ENCODE measurements at regions not wholly inside any gene's neighbourhood (a gene's known extent, or its start where the extent isn't known, plus 50 kb on each side); places are given as distances from the start of the nearest gene placed in this dataset.
A peak's percentile ranks its signal among the peaks of the same experiment; 100 is the strongest.
"Not testable (repeated sequence)": the region's sequence is repeated elsewhere in the genome, so short reads cannot be mapped to it uniquely, and the experiment has no call there.

- WGBS (ENCODE audit: insufficient coverage), result no CpG with 5 or more reads among the region's 3 CpGs
- peaks cover 3% of the 10 kb centered on the region for H3K27me3 ChIP-seq (ENCODE audit: control insufficient read depth, insufficient read depth, low read length)
- H3K36me3 ChIP-seq (ENCODE audit: control insufficient read depth, insufficient read depth, low read length), result no peaks in the 10 kb centered on the region
These were observed 272.9 kb downstream of the KLHL13 start for GRCh38 chrX:117843749-117844148.

GRCh38 chrX:117840645-117841044 lies 276.0 kb downstream of the KLHL13 start:
- Histone ChIP-seq H3K36me3 (ENCODE audit: control insufficient read depth, insufficient read depth, low read length) (no peaks in the 10 kb centered on the region), H3K4me1 (ENCODE audit: control insufficient read depth, insufficient read depth, low read length) (no peaks in the 10 kb centered on the region), H3K4me3 (ENCODE audit: low read length) (no peak overlapping the region), H3K27ac (ENCODE audit: low read length) (no peak overlapping the region), H3K27me3 (ENCODE audit: control insufficient read depth, insufficient read depth, low read length) (peaks cover 3% of the 10 kb centered on the region), H3K9me3 (replicated peaks; ENCODE audit: control insufficient read depth, low read depth, low read length) (no peaks in the 10 kb centered on the region)
- DNase-seq, result no peak
- WGBS (ENCODE audit: insufficient coverage), result 100% methylated on average over 1 of the region's 3 CpGs

More at GRCh38 chrX:117843749-117844148, 272.9 kb downstream of the KLHL13 start:
- Histone ChIP-seq H3K9me3 (replicated peaks; ENCODE audit: control insufficient read depth, low read depth, low read length) (no peaks in the 10 kb centered on the region), H3K4me3 (ENCODE audit: low read length) (no peak overlapping the region), H3K27ac (ENCODE audit: low read length) (no peak overlapping the region), H3K4me1 (ENCODE audit: control insufficient read depth, insufficient read depth, low read length) (no peaks in the 10 kb centered on the region)
- DNase-seq, result no peak

- no peaks in the 10 kb centered on the region for H3K4me1 ChIP-seq (ENCODE audit: control insufficient read depth, insufficient read depth, low read length)
- peaks cover 3% of the 10 kb centered on the region for H3K27me3 ChIP-seq (ENCODE audit: control insufficient read depth, insufficient read depth, low read length)
- no peaks in the 10 kb centered on the region for H3K36me3 ChIP-seq (ENCODE audit: control insufficient read depth, insufficient read depth, low read length)
- no peak overlapping the region for H3K27ac ChIP-seq (ENCODE audit: low read length)
- no peaks in the 10 kb centered on the region for H3K9me3 ChIP-seq (replicated peaks; ENCODE audit: control insufficient read depth, low read depth, low read length)
- H3K4me3 ChIP-seq (ENCODE audit: low read length), result no peak overlapping the region
- WGBS (ENCODE audit: insufficient coverage), result no CpG with 5 or more reads among the region's 1 CpG
- DNase-seq, result no peak
These were observed 277.1 kb downstream of the KLHL13 start for GRCh38 chrX:117839544-117839943.

- 38% methylated on average over 2 of the region's 3 CpGs for WGBS (ENCODE audit: insufficient coverage)
- Histone ChIP-seq H3K4me3 (ENCODE audit: low read length) (no peak overlapping the region), H3K27ac (ENCODE audit: low read length) (no peak overlapping the region), H3K27me3 (ENCODE audit: control insufficient read depth, insufficient read depth, low read length) (peaks cover 3% of the 10 kb centered on the region), H3K4me1 (ENCODE audit: control insufficient read depth, insufficient read depth, low read length) (no peaks in the 10 kb centered on the region), H3K36me3 (ENCODE audit: control insufficient read depth, insufficient read depth, low read length) (no peaks in the 10 kb centered on the region), H3K9me3 (replicated peaks; ENCODE audit: control insufficient read depth, low read depth, low read length) (no peaks in the 10 kb centered on the region)
- no peak for DNase-seq
These were observed 277.9 kb downstream of the KLHL13 start for GRCh38 chrX:117838581-117839331.

GRCh38 chrX:117835034-117835433 lies 281.6 kb downstream of the KLHL13 start:
- H3K27ac ChIP-seq (ENCODE audit: low read length), result no peak overlapping the region
- no peaks in the 10 kb centered on the region for H3K36me3 ChIP-seq (ENCODE audit: control insufficient read depth, insufficient read depth, low read length)
- no peak overlapping the region for H3K4me3 ChIP-seq (ENCODE audit: low read length)
- peaks cover 3% of the 10 kb centered on the region for H3K27me3 ChIP-seq (ENCODE audit: control insufficient read depth, insufficient read depth, low read length)
- no peaks in the 10 kb centered on the region for H3K4me1 ChIP-seq (ENCODE audit: control insufficient read depth, insufficient read depth, low read length)
- 50% methylated on average over 1 of the region's 3 CpGs for WGBS (ENCODE audit: insufficient coverage)
- peak; percentile 34 for DNase-seq
- H3K9me3 ChIP-seq (replicated peaks; ENCODE audit: control insufficient read depth, low read depth, low read length), result no peaks in the 10 kb centered on the region

- peaks cover 3% of the 10 kb centered on the region for H3K27me3 ChIP-seq (ENCODE audit: control insufficient read depth, insufficient read depth, low read length)
- H3K36me3 ChIP-seq (ENCODE audit: control insufficient read depth, insufficient read depth, low read length), result no peaks in the 10 kb centered on the region
- WGBS (ENCODE audit: insufficient coverage), result no CpG with 5 or more reads among the region's 1 CpG
- H3K4me3 ChIP-seq (ENCODE audit: low read length), result no peak overlapping the region
- no peak for DNase-seq
- no peaks in the 10 kb centered on the region for H3K4me1 ChIP-seq (ENCODE audit: control insufficient read depth, insufficient read depth, low read length)
- no peaks in the 10 kb centered on the region for H3K9me3 ChIP-seq (replicated peaks; ENCODE audit: control insufficient read depth, low read depth, low read length)
- H3K27ac ChIP-seq (ENCODE audit: low read length), result no peak overlapping the region
These were observed 282.5 kb downstream of the KLHL13 start for GRCh38 chrX:117834076-117834475.

- not testable (repeated sequence) for H3K27me3 ChIP-seq (ENCODE audit: control insufficient read depth, insufficient read depth, low read length); H3K9me3 ChIP-seq (replicated peaks; ENCODE audit: control insufficient read depth, low read depth, low read length); H3K27ac ChIP-seq (ENCODE audit: low read length); H3K4me1 ChIP-seq (ENCODE audit: control insufficient read depth, insufficient read depth, low read length); H3K4me3 ChIP-seq (ENCODE audit: low read length); H3K36me3 ChIP-seq (ENCODE audit: control insufficient read depth, insufficient read depth, low read length); DNase-seq
These were observed 295.1 kb downstream of the KLHL13 start for GRCh38 chrX:117821472-117821871.

GRCh38 chrX:117808426-117808825 lies 308.2 kb downstream of the KLHL13 start:
- DNase-seq, result no peak
- Histone ChIP-seq H3K27me3 (ENCODE audit: control insufficient read depth, insufficient read depth, low read length) (no peaks in the 10 kb centered on the region), H3K36me3 (ENCODE audit: control insufficient read depth, insufficient read depth, low read length) (no peaks in the 10 kb centered on the region), H3K27ac (ENCODE audit: low read length) (no peak overlapping the region), H3K9me3 (replicated peaks; ENCODE audit: control insufficient read depth, low read depth, low read length) (no peaks in the 10 kb centered on the region), H3K4me3 (ENCODE audit: low read length) (no peak overlapping the region), H3K4me1 (ENCODE audit: control insufficient read depth, insufficient read depth, low read length) (no peaks in the 10 kb centered on the region)
- WGBS (ENCODE audit: insufficient coverage), result 55% methylated on average over 3 of the region's 3 CpGs

GRCh38 chrX:117803463-117803862 lies 313.1 kb downstream of the KLHL13 start:
- peak; percentile 4 for DNase-seq
- Histone ChIP-seq H3K4me1 (ENCODE audit: control insufficient read depth, insufficient read depth, low read length) (no peaks in the 10 kb centered on the region), H3K9me3 (replicated peaks; ENCODE audit: control insufficient read depth, low read depth, low read length) (no peaks in the 10 kb centered on the region), H3K27ac (ENCODE audit: low read length) (no peak overlapping the region), H3K4me3 (ENCODE audit: low read length) (no peak overlapping the region), H3K36me3 (ENCODE audit: control insufficient read depth, insufficient read depth, low read length) (no peaks in the 10 kb centered on the region), H3K27me3 (ENCODE audit: control insufficient read depth, insufficient read depth, low read length) (no peaks in the 10 kb centered on the region)
- no CpG with 5 or more reads among the region's 1 CpG for WGBS (ENCODE audit: insufficient coverage)

GRCh38 chrX:117788339-117788738 lies 328.3 kb downstream of the KLHL13 start:
- Histone ChIP-seq H3K36me3 (ENCODE audit: control insufficient read depth, insufficient read depth, low read length) (no peaks in the 10 kb centered on the region), H3K27me3 (ENCODE audit: control insufficient read depth, insufficient read depth, low read length) (no peaks in the 10 kb centered on the region), H3K4me3 (ENCODE audit: low read length) (no peak overlapping the region), H3K4me1 (ENCODE audit: control insufficient read depth, insufficient read depth, low read length) (no peaks in the 10 kb centered on the region), H3K27ac (ENCODE audit: low read length) (no peak overlapping the region), H3K9me3 (replicated peaks; ENCODE audit: control insufficient read depth, low read depth, low read length) (no peaks in the 10 kb centered on the region)
- no peak for DNase-seq
- WGBS (ENCODE audit: insufficient coverage), result no CpG with 5 or more reads among the region's 2 CpGs

- DNase-seq, result no peak
- Histone ChIP-seq H3K27ac (ENCODE audit: low read length) (no peak overlapping the region), H3K4me3 (ENCODE audit: low read length) (no peak overlapping the region), H3K36me3 (ENCODE audit: control insufficient read depth, insufficient read depth, low read length) (no peaks in the 10 kb centered on the region), H3K4me1 (ENCODE audit: control insufficient read depth, insufficient read depth, low read length) (no peaks in the 10 kb centered on the region), H3K9me3 (replicated peaks; ENCODE audit: control insufficient read depth, low read depth, low read length) (no peaks in the 10 kb centered on the region), H3K27me3 (ENCODE audit: control insufficient read depth, insufficient read depth, low read length) (no peaks in the 10 kb centered on the region)
These were observed 345.2 kb downstream of the KLHL13 start for GRCh38 chrX:117771384-117771783.

All from muscle of leg (tissue), 3 donors.